Mammary epithelial cell (primary cell): ENCODE measurements at regions not wholly inside any gene's neighbourhood (a gene's known extent, or its start where the extent isn't known, plus 50 kb on each side); places are given as distances from the start of the nearest gene placed in this dataset.

ENCODE experiments used
- EZH2 ChIP-seq: IDR thresholded peaks from 2 replicates; pipeline ENCODE4 v1.6.1; 2012; ENCODE audit warnings: low read length, inconsistent platforms, borderline replicate concordance
- TF ChIP-seq, protein P1 (sequence below), 2 donors: IDR thresholded peaks in 1 of 2; conservative IDR thresholded peaks in 1 of 2; 2 replicates each; pipeline ENCODE4 v1.5.1; 2011 to 2012; ENCODE audit warnings: inconsistent platforms in 2 of 2, low read length in 2 of 2, mild to moderate bottlenecking in 2 of 2, control low read depth in 1 of 2, low read depth in 1 of 2; ENCODE audit not compliant: insufficient read depth in 1 of 2; ENCODE audit errors: extremely low read depth in 1 of 2

GRCh38 chr5:167752936-167753335, 538.5 kb upstream of the WWC1 start:
- TF ChIP-seq, protein P1, sequence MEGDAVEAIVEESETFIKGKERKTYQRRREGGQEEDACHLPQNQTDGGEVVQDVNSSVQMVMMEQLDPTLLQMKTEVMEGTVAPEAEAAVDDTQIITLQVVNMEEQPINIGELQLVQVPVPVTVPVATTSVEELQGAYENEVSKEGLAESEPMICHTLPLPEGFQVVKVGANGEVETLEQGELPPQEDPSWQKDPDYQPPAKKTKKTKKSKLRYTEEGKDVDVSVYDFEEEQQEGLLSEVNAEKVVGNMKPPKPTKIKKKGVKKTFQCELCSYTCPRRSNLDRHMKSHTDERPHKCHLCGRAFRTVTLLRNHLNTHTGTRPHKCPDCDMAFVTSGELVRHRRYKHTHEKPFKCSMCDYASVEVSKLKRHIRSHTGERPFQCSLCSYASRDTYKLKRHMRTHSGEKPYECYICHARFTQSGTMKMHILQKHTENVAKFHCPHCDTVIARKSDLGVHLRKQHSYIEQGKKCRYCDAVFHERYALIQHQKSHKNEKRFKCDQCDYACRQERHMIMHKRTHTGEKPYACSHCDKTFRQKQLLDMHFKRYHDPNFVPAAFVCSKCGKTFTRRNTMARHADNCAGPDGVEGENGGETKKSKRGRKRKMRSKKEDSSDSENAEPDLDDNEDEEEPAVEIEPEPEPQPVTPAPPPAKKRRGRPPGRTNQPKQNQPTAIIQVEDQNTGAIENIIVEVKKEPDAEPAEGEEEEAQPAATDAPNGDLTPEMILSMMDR (conservative IDR thresholded peaks at IDR 0.05 in 1 of 2, IDR thresholded peaks at IDR 0.05 in 1 of 2; ENCODE audit: extremely low read depth in 1 of 2, insufficient read depth in 1 of 2, low read depth in 1 of 2, low read length in 2 of 2), result no peak
- no peak for TF ChIP-seq EZH2
